Neural cell (in vitro differentiated cells): ENCODE measurements at regions not wholly inside any gene's neighbourhood (a gene's known extent, or its start where the extent isn't known, plus 50 kb on each side); places are given as distances from the start of the nearest gene placed in this dataset.

Source experiments
- H2AFZ ChIP-seq: fragments of 200-600, 300-800 bp; sonication (generic), shearing (Covaris generic); 2 replicates; pipeline ENCODE4 v1.6.0; 2014; ENCODE audit warnings: low read depth, mild to moderate bottlenecking, antibody characterized with exemption, low read length, moderate library complexity
- H3F3A ChIP-seq: fragments of 200-600 bp; shearing (Covaris generic); 2 replicates; pipeline ENCODE4 v1.6.1; 2016; ENCODE audit warnings: mild to moderate bottlenecking, moderate library complexity, mixed read lengths, antibody characterized with exemption, low read length; ENCODE audit not compliant: insufficient read depth, poor library complexity, severe bottlenecking
- H3K27ac ChIP-seq: fragments of 200-600, 300-800 bp; sonication (generic), shearing (Covaris generic); 2 replicates; pipeline ENCODE4 v1.5.1; 2014; ENCODE audit warnings: mild to moderate bottlenecking, low read length, moderate library complexity
- H3K27me3 ChIP-seq: fragments of 300-800, 200-600 bp; sonication (generic), shearing (Covaris generic); 2 replicates; pipeline ENCODE4 v1.6.0; 2014; ENCODE audit warnings: mild to moderate bottlenecking, low read depth, low read length, moderate library complexity; ENCODE audit not compliant: insufficient read depth
- H3K36me3 ChIP-seq: fragments of 300-800, 200-600 bp; sonication (generic), shearing (Covaris generic); 2 replicates; pipeline ENCODE4 v1.5.1; 2014; ENCODE audit warnings: mild to moderate bottlenecking, antibody characterized with exemption, low read length, moderate library complexity; ENCODE audit not compliant: insufficient read depth
- H3K4me2 ChIP-seq: fragments of 300-800, 200-600 bp; sonication (generic), shearing (Covaris generic); 2 replicates; pipeline ENCODE4 v1.6.0; 2014; ENCODE audit warnings: mild to moderate bottlenecking, low read length
- H3K4me3 ChIP-seq: fragments of 300-800, 200-600 bp; sonication (generic), shearing (Covaris generic); 2 replicates; pipeline ENCODE4 v1.5.1; 2014; ENCODE audit warnings: mild to moderate bottlenecking, low read length, moderate library complexity
- H3K79me2 ChIP-seq: fragments of 200-600 bp; shearing (Covaris generic); replicated peaks from 2 replicates; pipeline ENCODE4 v1.6.0; 2014; ENCODE audit warnings: mild to moderate bottlenecking, low read length, moderate library complexity; ENCODE audit not compliant: insufficient read depth
- H3K9ac ChIP-seq: fragments of 300-800, 200-600 bp; sonication (generic), shearing (Covaris generic); 2 replicates; pipeline ENCODE4 v1.6.1; 2016; ENCODE audit warnings: mild to moderate bottlenecking, low read length, mixed read lengths
- H3K9me2 ChIP-seq: fragments of 200-600 bp; shearing (Covaris generic); 2 replicates; pipeline ENCODE4 v1.6.1; 2016; ENCODE audit warnings: mild to moderate bottlenecking, low read length, mixed read lengths; ENCODE audit not compliant: insufficient read depth
- H3K9me3 ChIP-seq: fragments of 200-600, 300-800 bp; sonication (generic), shearing (Covaris generic); 2 replicates; pipeline ENCODE4 v1.6.1; 2016; ENCODE audit warnings: mild to moderate bottlenecking, mixed run types, low read length, moderate library complexity, mixed read lengths
- H4K20me1 ChIP-seq: fragments of 200-600 bp; shearing (Covaris generic); 2 replicates; pipeline ENCODE4 v1.6.1; 2016; ENCODE audit warnings: mild to moderate bottlenecking, mixed run types; ENCODE audit not compliant: insufficient read depth
- CTCF ChIP-seq: fragments of 450-650 bp; IDR thresholded peaks from 2 replicates; pipeline ENCODE4 v1.5.1; 2014; ENCODE audit warnings: antibody characterized with exemption, mild to moderate bottlenecking, moderate library complexity; ENCODE audit not compliant: poor library complexity, severe bottlenecking
- EP300 ChIP-seq: fragments of 450-650 bp; conservative IDR thresholded peaks from 2 replicates; pipeline ENCODE4 v1.6.1; 2014; ENCODE audit warnings: antibody characterized with exemption, mild to moderate bottlenecking, moderate library complexity; ENCODE audit not compliant: poor library complexity, severe bottlenecking
- EZH2 ChIP-seq: fragments of 200-600, 300-800 bp; shearing (Covaris generic), sonication (generic); IDR thresholded peaks from 2 replicates; pipeline ENCODE4 v1.6.1; 2014; ENCODE audit warnings: antibody characterized with exemption, low read length, borderline replicate concordance, mild to moderate bottlenecking; ENCODE audit not compliant: insufficient read depth, poor library complexity, severe bottlenecking
- MXI1 ChIP-seq: fragments of 450-650 bp; conservative IDR thresholded peaks from 2 replicates; pipeline ENCODE4 v1.6.1; 2014; ENCODE audit warnings: antibody characterized with exemption, mild to moderate bottlenecking; ENCODE audit not compliant: poor library complexity, severe bottlenecking
- POLR2AphosphoS5 ChIP-seq: IDR thresholded peaks from 2 replicates; pipeline ENCODE4 v1.6.1; 2012
- RAD21 ChIP-seq: fragments of 450-650 bp; conservative IDR thresholded peaks from 2 replicates; pipeline ENCODE4 v1.6.1; 2014; ENCODE audit warnings: antibody characterized with exemption, mild to moderate bottlenecking, moderate library complexity
- REST ChIP-seq: IDR thresholded peaks from 2 replicates; pipeline ENCODE4 v1.6.1; 2012; ENCODE audit warnings: borderline replicate concordance
- SMC3 ChIP-seq: fragments of 450-650 bp; conservative IDR thresholded peaks from 2 replicates; pipeline ENCODE4 v1.6.1; 2014; ENCODE audit warnings: antibody characterized with exemption, mild to moderate bottlenecking, moderate library complexity; ENCODE audit not compliant: poor library complexity
- TAF1 ChIP-seq: IDR thresholded peaks from 2 replicates; pipeline ENCODE4 v1.6.1; 2012; ENCODE audit warnings: low read depth

- Histone ChIP-seq H3K4me3 (no peak overlapping the region), H3K27ac (no peak overlapping the region), H3K9me2 (no peaks in the 10 kb centered on the region), H3K9me3 (no peaks in the 10 kb centered on the region), H2AFZ (no peak overlapping the region), H3K27me3 (no peaks in the 10 kb centered on the region), H3K4me2 (no peak overlapping the region), H3K79me2 (no peaks in the 10 kb centered on the region), H3F3A (no peaks in the 10 kb centered on the region), H3K36me3 (no peaks in the 10 kb centered on the region), H4K20me1 (no peaks in the 10 kb centered on the region), H3K9ac (no peak overlapping the region)
- TF ChIP-seq SMC3 (no peak), EP300 (no peak), EZH2 (no peak), POLR2AphosphoS5 (no peak), REST (no peak), TAF1 (no peak)
These were observed 1061.8 kb downstream of the PCDH19 start for GRCh38 chrX:99348256-99348655.

- H2AFZ ChIP-seq, result no peak overlapping the region
- H3K9me3 ChIP-seq, result no peaks in the 10 kb centered on the region
- no peaks in the 10 kb centered on the region for H4K20me1 ChIP-seq
- no peaks in the 10 kb centered on the region for H3F3A ChIP-seq
- TF ChIP-seq RAD21 (no peak), CTCF (no peak), REST (no peak), TAF1 (no peak), MXI1 (no peak), EZH2 (no peak), POLR2AphosphoS5 (no peak), SMC3 (no peak), EP300 (no peak)
- H3K9me2 ChIP-seq, result no peaks in the 10 kb centered on the region
- H3K4me3 ChIP-seq, result no peak overlapping the region
- no peak overlapping the region for H3K27ac ChIP-seq
- H3K4me2 ChIP-seq, result no peak overlapping the region
- H3K36me3 ChIP-seq, result no peaks in the 10 kb centered on the region
- no peaks in the 10 kb centered on the region for H3K79me2 ChIP-seq
- no peaks in the 10 kb centered on the region for H3K27me3 ChIP-seq
- H3K9ac ChIP-seq, result no peak overlapping the region
These were observed 1101.8 kb downstream of the PCDH19 start for GRCh38 chrX:99308302-99308701.
